Limb (tissue), 2 donors: ENCODE measurements at regions not wholly inside any gene's neighbourhood (a gene's known extent, or its start where the extent isn't known, plus 50 kb on each side); places are given as distances from the start of the nearest gene placed in this dataset.

Experiments
- DNase-seq, 2 donors: peaks; one replicate each; pipeline ENCODE4 v3.0.0-alpha.2; 2016; ENCODE audit errors: extremely low spot score in 2 of 2

GRCh38 chr2:45180033-45180746 lies 170.9 kb upstream of the SIX2 start:
- DNase-seq, result no peak

- DNase-seq, result no peak
Observed at GRCh38 chr2:45178854-45179253, 169.6 kb upstream of the SIX2 start.

- DNase-seq, result no peak
Observed at GRCh38 chr2:45178359-45178758, 169.1 kb upstream of the SIX2 start.

- DNase-seq, result no peak
Observed at GRCh38 chr2:45177870-45178269, 168.6 kb upstream of the SIX2 start.

GRCh38 chr2:45176390-45176789 lies 167.1 kb upstream of the SIX2 start:
- no peak for DNase-seq

GRCh38 chr2:45173513-45173912 lies 164.3 kb upstream of the SIX2 start:
- DNase-seq, result no peak

GRCh38 chr2:45172760-45173392 lies 163.6 kb upstream of the SIX2 start:
- DNase-seq, result no peak

- no peak for DNase-seq
Observed at GRCh38 chr2:45172142-45172541, 162.9 kb upstream of the SIX2 start.

GRCh38 chr2:45171136-45171501 lies 161.9 kb upstream of the SIX2 start:
- DNase-seq, result no peak

GRCh38 chr2:45170191-45171135 lies 161.2 kb upstream of the SIX2 start:
- peak in 1 of 2 donors; percentile 65 for DNase-seq

GRCh38 chr2:45169339-45170190 lies 160.3 kb upstream of the SIX2 start:
- DNase-seq, result peak in 1 of 2 donors; percentile 74

GRCh38 chr2:45168711-45169338 lies 159.6 kb upstream of the SIX2 start:
- peak in 1 of 2 donors; percentile 55 for DNase-seq

GRCh38 chr2:45167920-45168629 lies 158.8 kb upstream of the SIX2 start:
- DNase-seq, result no peak

GRCh38 chr2:45166229-45166890 lies 157.1 kb upstream of the SIX2 start:
- DNase-seq, result no peak

- DNase-seq, result no peak
Observed at GRCh38 chr2:45162711-45163110, 153.5 kb upstream of the SIX2 start.

GRCh38 chr2:45156605-45157004 lies 147.4 kb upstream of the SIX2 start:
- no peak for DNase-seq

GRCh38 chr2:45154606-45155155 lies 145.4 kb upstream of the SIX2 start:
- DNase-seq, result no peak

- DNase-seq, result no peak
Observed at GRCh38 chr2:45154144-45154543, 144.9 kb upstream of the SIX2 start.

- peak in 1 of 2 donors; percentile 46 for DNase-seq
Observed at GRCh38 chr2:45153121-45153520, 143.9 kb upstream of the SIX2 start.
